GM12878 (cell line): ENCODE measurements at regions not wholly inside any gene's neighbourhood (a gene's known extent, or its start where the extent isn't known, plus 50 kb on each side); places are given as distances from the start of the nearest gene placed in this dataset.

ENCODE experiments used
- ATAC-seq: fragments of 200-7000 bp; cut with Tn5 transposase; 3 replicates; pipeline ENCODE4 v1.9.1; 2020; ENCODE audit warnings: mild to moderate bottlenecking, moderate library complexity
- BruUV-seq: library from RNA; stranded (reverse); fragments of 400-500 nt; replicated peaks from 2 replicates; lab custom pipeline; 2021; lab: Mats Ljungman, UMichigan
- CTCF ChIA-PET: fragments of 300-600 bp; sonication (Branson Sonifier 250); formaldehyde crosslinking; extraction: SDS; loops from one replicate; lab custom pipeline; 2021; ENCODE audit warnings: inconsistent platforms; lab: Yijun Ruan, JAX
- POLR2A ChIA-PET: fragments of 350-600 bp; formaldehyde crosslinking; extraction: SDS; loops from one replicate; lab custom pipeline; 2021; ENCODE audit warnings: inconsistent platforms; lab: Charles Lee
- RAD21 ChIA-PET: fragments of 300-600 bp; sonication (Branson Sonifier 250); formaldehyde crosslinking; loops from one replicate; lab custom pipeline; 2023; ENCODE audit warnings: antibody characterized with exemption; ENCODE audit not compliant: unreplicated experiment; lab: Charles Lee
- SMC1A ChIA-PET: fragments of 300-600 bp; sonication (Branson Sonifier 250); formaldehyde crosslinking; loops from one replicate; lab custom pipeline; 2023; ENCODE audit not compliant: unreplicated experiment, uncharacterized antibody; lab: Charles Lee
- DNase-seq: peaks from one replicate; pipeline ENCODE4 v3.0.0-alpha.2; 2011; ENCODE audit warnings: low read depth, low spot score
- FAIRE-seq: peaks from 3 replicates; lab custom pipeline; 2011; peaks lifted over from hg19 to GRCh38; lab: Jason Lieb, UNC
- H2AFZ ChIP-seq: 2 replicates; pipeline ENCODE4 v1.6.0; 2011; ENCODE audit warnings: low read depth, low read length, control low read depth; ENCODE audit not compliant: control insufficient read depth
- H3K27ac ChIP-seq: 2 replicates; pipeline ENCODE4 v1.5.1; 2011; ENCODE audit warnings: control low read depth; ENCODE audit not compliant: control insufficient read depth, insufficient read depth
- H3K27me3 ChIP-seq, 2 experiments: replicated peaks in 1 of 2; 2 replicates each; pipeline versions ENCODE4 v1.6.0 to v1.6.1; 2011; ENCODE audit warnings: low read length in 1 of 2; ENCODE audit not compliant: control insufficient read depth in 2 of 2, insufficient read depth in 2 of 2
- H3K36me3 ChIP-seq, 2 experiments: 2 replicates each; pipeline ENCODE4 v1.5.1; 2011; ENCODE audit warnings: low read length in 1 of 2; ENCODE audit not compliant: control insufficient read depth in 2 of 2, insufficient read depth in 2 of 2
- H3K4me1 ChIP-seq: 2 replicates; pipeline ENCODE4 v1.6.1; 2011; ENCODE audit warnings: mild to moderate bottlenecking, low read length, moderate library complexity, mixed read lengths; ENCODE audit not compliant: control insufficient read depth, insufficient read depth
- H3K4me2 ChIP-seq: 2 replicates; pipeline ENCODE4 v1.6.0; 2011; ENCODE audit warnings: control low read depth; ENCODE audit not compliant: control insufficient read depth, insufficient read depth
- H3K4me3 ChIP-seq: fragments of 200-600 bp; sonication (generic); 2 replicates; pipeline ENCODE4 v1.5.1; 2016
- H3K79me2 ChIP-seq: 2 replicates; pipeline ENCODE4 v1.6.0; 2011; ENCODE audit warnings: low read length; ENCODE audit not compliant: control insufficient read depth, insufficient read depth
- H3K9ac ChIP-seq: 2 replicates; pipeline ENCODE4 v1.8.0; 2011; ENCODE audit warnings: low read length, control low read depth, mixed read lengths; ENCODE audit not compliant: control insufficient read depth, insufficient read depth
- H3K9me3 ChIP-seq: replicated peaks from 3 replicates; pipeline ENCODE4 v1.5.1; 2011; ENCODE audit warnings: mild to moderate bottlenecking, low read length; ENCODE audit not compliant: control insufficient read depth, insufficient read depth
- H4K20me1 ChIP-seq: 2 replicates; pipeline ENCODE4 v1.6.0; 2011; ENCODE audit not compliant: control insufficient read depth, insufficient read depth
- ATF3 ChIP-seq: IDR thresholded peaks from 2 replicates; pipeline ENCODE4 v1.6.1; 2011; ENCODE audit warnings: low read depth, mild to moderate bottlenecking, low read length, moderate library complexity, borderline replicate concordance; ENCODE audit errors: extremely low read depth
- CBFB ChIP-seq: IDR thresholded peaks from 2 replicates; pipeline ENCODE4 v1.6.1; 2016; ENCODE audit warnings: antibody characterized with exemption, low read depth
- CHD2 ChIP-seq: IDR thresholded peaks from 2 replicates; pipeline ENCODE4 v1.6.1; 2011; ENCODE audit warnings: low read depth, low read length, improper control_type of control experiment, borderline replicate concordance
- MYB ChIP-seq: fragments of 150-350 bp; IDR thresholded peaks from 2 replicates; pipeline ENCODE4 v1.6.1; 2014; ENCODE audit warnings: mild to moderate bottlenecking, low read depth, low read length, borderline replicate concordance
- PAX5 ChIP-seq: IDR thresholded peaks from 2 replicates; pipeline ENCODE4 v1.6.1; 2011; ENCODE audit warnings: low read depth, low read length, borderline replicate concordance
- POLR2AphosphoS2 ChIP-seq: IDR thresholded peaks from 2 replicates; pipeline ENCODE4 v1.6.1; 2011; ENCODE audit warnings: low read depth, mild to moderate bottlenecking, low read length, improper control_type of control experiment, moderate library complexity
- RELA ChIP-seq: fragments of 450-650 bp; IDR thresholded peaks from 2 replicates; pipeline ENCODE4 v1.8.0; 2014; ENCODE audit warnings: borderline replicate concordance; ENCODE audit not compliant: partially characterized antibody
- SMAD5 ChIP-seq: IDR thresholded peaks from 2 replicates; pipeline ENCODE4 v1.6.1; 2016; ENCODE audit warnings: antibody characterized with exemption, low read depth
- SP1 ChIP-seq: IDR thresholded peaks from one replicate; pipeline ENCODE4 v1.6.1; 2011; ENCODE audit warnings: low read depth, low read length
- SREBF2 ChIP-seq: IDR thresholded peaks from 2 replicates; pipeline ENCODE4 v1.6.1; 2012; ENCODE audit warnings: mild to moderate bottlenecking, low read length
- SUZ12 ChIP-seq: fragments of 200-600 bp; sonication (generic); IDR thresholded peaks from one replicate; pipeline ENCODE4 v1.6.1; 2018; ENCODE audit warnings: antibody characterized with exemption, mild to moderate bottlenecking; ENCODE audit not compliant: unreplicated experiment
- USF1 ChIP-seq: IDR thresholded peaks from 2 replicates; pipeline ENCODE4 v1.6.1; 2011; ENCODE audit warnings: borderline replicate concordance, low read depth, mild to moderate bottlenecking, moderate library complexity, mixed read lengths, low read length; ENCODE audit not compliant: insufficient read depth; ENCODE audit errors: extremely low read length
- WGBS: methylation state at CpG from one replicate; pipeline ENCODE4 v1.1.6; 2016; ENCODE audit warnings: low lambda C conversion rate; ENCODE audit not compliant: insufficient replicate concordance, insufficient coverage; ENCODE audit errors: missing lambda C conversion rate; 5-methylcytosine and 5-hydroxymethylcytosine counted together
- in situ Hi-C: fragments of 300-500 bp; cut with MboI; formaldehyde crosslinking; loops from 9 replicates; pipeline ENCODE4 v1.14.3; 2018; ENCODE audit warnings: mixed read lengths
- intact Hi-C: fragments of 100-400 bp; cut with micrococcal nuclease; formaldehyde crosslinking; loops from one replicate; pipeline ENCODE4 v1.14.2; 2022; ENCODE audit not compliant: unreplicated experiment
- TF ChIP-seq, protein P1 (sequence below): fragments of 450-650 bp; formaldehyde crosslinking; IDR thresholded peaks from 2 replicates; pipeline ENCODE4 v1.5.0; 2022; ENCODE audit warnings: mild to moderate bottlenecking, missing genetic modification characterization

DNA sequence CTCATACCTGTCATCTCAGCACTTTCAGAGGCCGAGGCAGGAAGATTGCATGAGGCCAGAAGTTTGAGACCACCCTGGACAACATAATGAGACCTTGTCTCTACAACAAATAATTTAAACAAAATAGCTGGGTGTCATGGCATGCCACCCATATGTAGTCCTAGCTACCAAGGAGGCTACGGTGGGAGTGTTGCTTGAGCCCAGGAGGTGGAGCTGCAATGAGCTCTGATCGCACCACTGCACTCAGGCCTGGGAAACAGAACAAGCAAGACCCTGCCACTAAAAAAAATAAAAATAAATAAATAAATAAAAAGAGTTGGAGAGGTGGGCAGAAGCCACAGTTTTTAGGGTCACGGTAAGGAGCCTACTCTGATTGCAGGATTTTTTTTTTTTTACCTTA, 136.0 kb downstream of the TANC2 start:
- ChIA-PET POLR2A (interaction anchor here (0.7 kb wide), 1 partner anchor 1094 kb away, joined by 4 read pairs; no protein-coding TSS in a partner anchor), RAD21 (no interaction called here), CTCF (interaction anchor here (0.7 kb wide), 1 partner anchor 526 kb away, joined by 3 read pairs; no protein-coding TSS in a partner anchor), SMC1A (no interaction called here)
- Histone ChIP-seq H2AFZ (no peak overlapping the region), H3K9me3 (no peaks in the 10 kb centered on the region), H3K4me3 (no peak overlapping the region), H3K4me2 (no peak overlapping the region), H4K20me1 (no peaks in the 10 kb centered on the region), H3K36me3 (no peaks in the 10 kb centered on the region), H3K79me2 (no peaks in the 10 kb centered on the region), H3K4me1 (no peaks in the 10 kb centered on the region), H3K27me3 (no peaks in the 10 kb centered on the region; a peak in 1 of 4 replicates), H3K27ac (no peak overlapping the region), H3K9ac (no peak overlapping the region)
- ATAC-seq (no peak), DNase-seq (no peak), FAIRE-seq (no peak)
- in situ Hi-C loops (no loop called here), intact Hi-C loops (no loop called here)
- whole genome bisulfite sequencing = 69% methylated on average over 4 of the region's 4 CpGs
- no peak for TF ChIP-seq MYB
- no peak for TF ChIP-seq CHD2
- TF ChIP-seq ATF3 = no peak
- no peak for TF ChIP-seq USF1
- no TSS peak for BruUV-seq

DNA sequence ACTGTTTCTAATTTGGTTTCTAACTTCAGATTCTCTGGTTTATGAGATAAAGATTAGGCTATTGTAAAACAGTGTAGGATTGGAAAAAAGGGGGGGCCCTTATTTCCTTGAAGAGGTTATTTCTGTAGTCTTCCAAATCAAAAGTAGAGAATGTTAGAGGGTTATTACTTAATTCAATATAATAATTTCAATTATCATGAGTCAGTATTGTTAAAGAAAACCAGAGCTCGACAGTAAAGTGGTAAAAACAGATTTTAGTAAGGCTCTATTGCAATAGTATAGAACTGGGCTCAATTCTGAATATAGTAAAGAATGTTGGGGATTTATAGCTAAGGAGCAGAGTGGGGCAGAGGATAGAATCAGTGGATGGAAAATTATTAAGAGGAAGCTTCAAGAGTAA, 140.0 kb downstream of the TANC2 start:
- in situ Hi-C loops = no loop called here
- ChIA-PET RAD21 (no interaction called here), POLR2A (no interaction called here), SMC1A (no interaction called here), CTCF (no interaction called here)
- H4K20me1 ChIP-seq = no peaks in the 10 kb centered on the region
- DNase-seq (no peak), ATAC-seq (no peak), FAIRE-seq (no peak)
- no peaks in the 10 kb centered on the region for H3K4me1 ChIP-seq
- H3K27me3 ChIP-seq = no peaks in the 10 kb centered on the region
- H3K27ac ChIP-seq = no peak overlapping the region
- no peaks in the 10 kb centered on the region for H3K36me3 ChIP-seq
- H3K79me2 ChIP-seq = no peaks in the 10 kb centered on the region
- BruUV-seq = no TSS peak
- 0% methylated on average over 1 of the region's 1 CpG for WGBS
- H3K9me3 ChIP-seq = no peaks in the 10 kb centered on the region
- H2AFZ ChIP-seq = no peak overlapping the region
- no peak overlapping the region for H3K4me2 ChIP-seq
- H3K4me3 ChIP-seq = no peak overlapping the region
- no peak overlapping the region for H3K9ac ChIP-seq
- intact Hi-C loops = no loop called here
- no peak for TF ChIP-seq PAX5
- no peak for TF ChIP-seq SUZ12
- no peak for TF ChIP-seq RELA
- TF ChIP-seq SP1 = no peak
- no peak for TF ChIP-seq POLR2AphosphoS2
- TF ChIP-seq SREBF2 = no peak
- TF ChIP-seq, protein P1, sequence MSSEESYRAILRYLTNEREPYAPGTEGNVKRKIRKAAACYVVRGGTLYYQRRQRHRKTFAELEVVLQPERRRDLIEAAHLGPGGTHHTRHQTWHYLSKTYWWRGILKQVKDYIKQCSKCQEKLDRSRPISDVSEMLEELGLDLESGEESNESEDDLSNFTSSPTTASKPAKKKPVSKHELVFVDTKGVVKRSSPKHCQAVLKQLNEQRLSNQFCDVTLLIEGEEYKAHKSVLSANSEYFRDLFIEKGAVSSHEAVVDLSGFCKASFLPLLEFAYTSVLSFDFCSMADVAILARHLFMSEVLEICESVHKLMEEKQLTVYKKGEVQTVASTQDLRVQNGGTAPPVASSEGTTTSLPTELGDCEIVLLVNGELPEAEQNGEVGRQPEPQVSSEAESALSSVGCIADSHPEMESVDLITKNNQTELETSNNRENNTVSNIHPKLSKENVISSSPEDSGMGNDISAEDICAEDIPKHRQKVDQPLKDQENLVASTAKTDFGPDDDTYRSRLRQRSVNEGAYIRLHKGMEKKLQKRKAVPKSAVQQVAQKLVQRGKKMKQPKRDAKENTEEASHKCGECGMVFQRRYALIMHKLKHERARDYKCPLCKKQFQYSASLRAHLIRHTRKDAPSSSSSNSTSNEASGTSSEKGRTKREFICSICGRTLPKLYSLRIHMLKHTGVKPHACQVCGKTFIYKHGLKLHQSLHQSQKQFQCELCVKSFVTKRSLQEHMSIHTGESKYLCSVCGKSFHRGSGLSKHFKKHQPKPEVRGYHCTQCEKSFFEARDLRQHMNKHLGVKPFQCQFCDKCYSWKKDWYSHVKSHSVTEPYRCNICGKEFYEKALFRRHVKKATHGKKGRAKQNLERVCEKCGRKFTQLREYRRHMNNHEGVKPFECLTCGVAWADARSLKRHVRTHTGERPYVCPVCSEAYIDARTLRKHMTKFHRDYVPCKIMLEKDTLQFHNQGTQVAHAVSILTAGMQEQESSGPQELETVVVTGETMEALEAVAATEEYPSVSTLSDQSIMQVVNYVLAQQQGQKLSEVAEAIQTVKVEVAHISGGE = no peak
- no peak for TF ChIP-seq SMAD5
- no peak for TF ChIP-seq CBFB
